GM18511 (cell line): ENCODE measurements at regions not wholly inside any gene's neighbourhood (a gene's known extent, or its start where the extent isn't known, plus 50 kb on each side); places are given as distances from the start of the nearest gene placed in this dataset.

ENCODE experiments used
- ATAC-seq: cut with Tn5 transposase; IDR thresholded peaks from one replicate; pipeline ENCODE4 v1.9.1; 2021; ENCODE audit warnings: mild to moderate bottlenecking, moderate library complexity; ENCODE audit not compliant: unreplicated experiment

DNA sequence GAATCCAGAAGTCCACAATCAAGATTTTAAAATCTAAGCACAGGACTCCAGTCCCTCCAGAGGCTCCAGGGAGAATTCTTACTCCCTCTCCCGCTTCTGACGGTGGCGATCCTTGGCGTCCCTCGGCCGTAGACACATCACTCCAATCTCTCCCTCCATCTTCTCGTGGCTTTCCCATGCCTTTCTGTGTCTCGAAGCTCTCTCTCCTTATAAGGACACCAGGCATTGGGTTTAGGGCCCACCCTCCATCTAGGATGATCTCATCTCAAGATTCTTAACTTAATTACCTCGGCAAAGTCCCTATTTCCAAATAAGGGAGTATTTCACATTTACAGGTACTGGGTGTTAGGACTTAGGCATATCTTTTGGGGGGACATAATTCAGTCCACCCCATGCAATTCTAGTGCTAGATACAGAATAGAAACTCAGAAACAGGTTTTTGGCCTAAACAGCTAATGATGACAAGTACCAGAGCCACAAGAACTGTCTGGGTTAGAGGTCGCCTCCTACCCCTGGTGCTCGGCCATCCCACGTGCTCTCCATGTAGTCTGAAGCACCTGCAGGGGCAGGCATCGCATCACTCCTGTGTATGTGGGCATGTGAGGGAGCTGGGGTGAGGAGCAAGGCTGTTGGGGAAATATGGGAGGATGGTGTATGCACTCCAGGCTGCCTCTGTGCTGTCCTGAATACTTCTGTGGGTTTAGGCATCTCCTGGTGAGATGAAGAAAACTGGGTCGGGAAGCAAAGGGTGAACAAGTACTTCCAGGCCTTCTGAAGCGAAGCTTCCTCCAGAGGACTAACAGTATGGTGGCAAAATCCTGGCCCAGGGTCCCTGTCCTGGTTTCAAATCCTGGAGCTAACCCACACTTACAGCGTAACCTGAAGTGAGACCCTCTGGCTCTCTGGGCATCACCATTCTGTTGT, 298.3 kb upstream of the ZMIZ1 start:
- ATAC-seq, result no peak

- no peak for ATAC-seq
These were observed 297.5 kb upstream of the ZMIZ1 start for GRCh38 chr10:78771260-78771659.

GRCh38 chr10:78771808-78772455, 296.8 kb upstream of the ZMIZ1 start:
- no peak for ATAC-seq

- no peak for ATAC-seq
These were observed 296.3 kb upstream of the ZMIZ1 start for GRCh38 chr10:78772486-78772885.

GRCh38 chr10:78772986-78773530, 295.7 kb upstream of the ZMIZ1 start:
- ATAC-seq, result no peak

- ATAC-seq, result no peak
These were observed 294.2 kb upstream of the ZMIZ1 start for GRCh38 chr10:78774614-78774998.

GRCh38 chr10:78774999-78775711, 293.6 kb upstream of the ZMIZ1 start:
- ATAC-seq, result no peak

GRCh38 chr10:78775891-78776290, 292.9 kb upstream of the ZMIZ1 start:
- no peak for ATAC-seq

DNA sequence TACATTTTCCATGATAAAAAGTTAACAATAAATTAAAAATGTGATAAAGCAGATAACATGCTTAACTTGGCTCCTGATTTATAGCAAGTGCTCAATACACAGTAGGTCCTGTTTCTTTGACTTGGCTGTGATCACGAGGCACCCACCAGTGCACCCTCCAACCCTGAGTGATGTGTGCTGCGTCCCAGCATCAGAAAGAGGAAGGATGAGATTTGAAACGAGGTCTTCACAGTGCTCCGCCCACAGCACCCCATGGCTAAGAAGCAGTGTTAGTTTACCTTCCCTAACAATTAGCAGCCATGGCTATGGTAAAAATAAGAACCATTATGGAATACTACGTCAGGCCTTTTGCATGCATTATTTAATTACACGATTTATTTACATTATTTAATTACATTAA, 292.0 kb upstream of the ZMIZ1 start:
- no peak for ATAC-seq

DNA sequence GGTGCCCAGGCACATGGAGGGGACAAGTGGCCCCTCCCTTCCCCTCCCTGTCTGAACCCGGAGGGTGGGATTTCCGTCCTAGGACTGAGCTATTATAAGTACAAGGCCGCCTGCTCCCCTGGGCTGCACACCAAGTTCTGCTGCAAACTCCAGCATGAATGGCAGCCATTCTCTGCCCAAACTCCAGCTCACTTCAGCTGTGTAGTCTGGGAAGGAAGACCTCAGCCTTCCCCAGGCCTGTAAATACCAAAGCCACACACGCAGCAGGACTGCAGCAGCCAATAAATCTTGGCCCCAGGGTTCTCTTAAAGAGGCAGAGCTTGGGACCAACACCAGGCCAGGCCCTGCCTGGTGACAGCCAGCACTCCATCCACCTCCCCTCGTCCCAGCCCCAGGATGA, 291.3 kb upstream of the ZMIZ1 start:
- ATAC-seq, result no peak

DNA sequence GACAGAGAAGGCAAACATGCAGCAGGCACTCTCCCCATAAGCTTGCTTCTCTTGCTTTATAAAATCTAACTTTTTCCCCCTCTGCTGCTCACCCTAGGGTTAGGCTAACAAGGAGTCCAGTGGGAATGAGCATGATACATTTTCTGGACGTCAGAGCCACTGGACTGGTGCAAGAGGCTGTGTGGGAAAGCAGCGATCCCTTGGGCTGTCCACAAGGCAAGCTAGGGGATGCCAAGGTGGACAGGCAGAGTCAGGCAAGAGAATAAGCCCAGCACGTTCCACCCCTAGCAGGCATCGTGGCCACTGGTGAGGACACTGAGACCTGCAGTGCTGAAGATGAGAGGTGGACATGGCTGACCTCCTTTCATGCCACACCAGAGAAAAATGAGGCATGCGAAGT, 290.9 kb upstream of the ZMIZ1 start:
- ATAC-seq, result no peak

DNA sequence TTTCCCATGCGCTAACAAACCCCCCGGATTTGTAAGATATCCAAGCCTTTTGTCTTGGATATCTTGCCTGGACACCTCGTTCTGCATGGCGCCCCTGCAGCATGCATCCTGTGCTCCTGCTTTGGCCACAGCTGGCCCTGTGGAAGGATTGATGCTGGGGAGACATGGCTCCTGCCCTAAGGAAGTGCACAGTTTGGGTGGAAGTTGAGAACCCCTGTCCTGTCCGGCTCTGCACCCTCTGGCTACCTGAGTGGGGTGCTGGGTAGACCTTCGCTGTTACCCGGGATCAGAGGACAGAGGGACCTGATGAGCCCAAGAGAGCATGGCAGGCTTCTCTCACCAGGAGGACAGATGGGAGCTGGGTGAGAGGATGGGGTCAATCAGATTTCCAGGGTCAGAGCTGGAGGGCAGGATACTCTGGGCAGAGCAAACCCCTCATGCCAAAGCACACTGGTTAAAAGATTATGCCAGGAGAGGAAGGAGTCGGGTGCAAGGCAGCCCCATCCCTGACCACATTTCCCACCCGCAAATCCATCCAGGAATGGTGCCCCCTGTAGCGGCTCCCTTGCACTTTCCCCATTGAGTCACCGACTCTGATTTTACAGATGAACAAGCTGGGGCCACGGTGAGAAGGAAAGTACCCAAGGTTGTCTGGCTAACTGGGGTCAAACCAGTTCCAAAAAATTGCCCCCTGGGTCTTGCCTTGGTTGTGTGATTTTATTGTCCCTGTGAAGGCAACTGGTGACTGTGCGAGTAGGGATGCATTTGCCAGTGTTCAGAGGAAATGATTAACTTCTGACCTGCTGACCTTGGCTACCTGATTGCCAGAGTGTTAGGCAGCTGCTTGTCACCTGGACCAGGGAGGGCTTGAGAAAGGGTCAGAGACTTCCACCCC, 290.1 kb upstream of the ZMIZ1 start:
- ATAC-seq, result no peak

DNA sequence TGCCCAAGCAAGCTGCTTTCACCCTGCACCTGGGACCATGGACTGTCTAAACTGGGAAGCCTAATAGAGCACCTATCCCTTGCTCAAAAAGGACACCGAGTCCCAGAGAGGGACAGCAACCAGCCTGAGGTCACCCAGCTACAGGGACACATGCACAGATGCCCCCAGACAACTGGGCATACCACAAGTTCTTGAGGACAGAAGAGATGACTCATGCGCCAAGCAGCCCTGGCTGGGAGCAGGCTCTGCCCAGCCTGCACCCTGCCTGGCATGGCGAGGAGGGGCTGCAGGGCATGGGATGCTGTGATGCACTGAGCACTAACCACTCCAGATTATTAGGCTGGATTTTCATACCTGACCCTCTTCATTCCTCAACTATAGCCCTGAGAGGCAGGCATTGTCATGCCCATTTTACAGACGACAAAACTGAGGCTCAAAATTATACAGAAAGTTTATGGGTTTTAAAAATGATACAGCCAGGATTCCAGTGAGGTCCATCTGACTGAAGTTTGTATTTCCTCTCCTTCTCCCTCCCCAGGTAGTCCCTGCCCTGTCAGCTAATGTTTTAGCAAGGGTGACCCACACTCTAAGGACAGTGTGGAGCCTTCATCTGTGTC, 289.3 kb upstream of the ZMIZ1 start:
- no peak for ATAC-seq

DNA sequence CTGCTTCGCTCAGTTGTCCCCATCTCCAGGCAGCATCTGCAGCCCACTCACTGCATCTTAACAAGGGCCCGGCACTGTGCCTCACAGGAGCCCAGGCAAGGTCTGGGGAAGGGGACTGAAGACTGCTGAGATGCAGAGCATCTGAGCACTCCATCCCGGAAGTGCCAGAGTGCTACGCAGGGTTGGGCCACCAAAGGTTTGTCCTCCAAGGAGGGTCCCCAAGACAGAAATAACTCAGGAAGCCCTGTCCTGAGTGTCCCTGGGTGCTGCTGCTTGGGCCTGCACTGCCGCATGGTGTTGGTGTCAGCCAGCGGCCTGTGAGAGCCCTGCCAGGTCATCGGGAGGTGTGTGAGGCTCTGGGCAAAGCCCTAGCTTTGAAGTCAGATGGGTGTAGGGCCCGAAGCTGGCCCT, 288.2 kb upstream of the ZMIZ1 start:
- no peak for ATAC-seq

GRCh38 chr10:78781251-78781913, 287.4 kb upstream of the ZMIZ1 start:
- ATAC-seq, result no peak

DNA sequence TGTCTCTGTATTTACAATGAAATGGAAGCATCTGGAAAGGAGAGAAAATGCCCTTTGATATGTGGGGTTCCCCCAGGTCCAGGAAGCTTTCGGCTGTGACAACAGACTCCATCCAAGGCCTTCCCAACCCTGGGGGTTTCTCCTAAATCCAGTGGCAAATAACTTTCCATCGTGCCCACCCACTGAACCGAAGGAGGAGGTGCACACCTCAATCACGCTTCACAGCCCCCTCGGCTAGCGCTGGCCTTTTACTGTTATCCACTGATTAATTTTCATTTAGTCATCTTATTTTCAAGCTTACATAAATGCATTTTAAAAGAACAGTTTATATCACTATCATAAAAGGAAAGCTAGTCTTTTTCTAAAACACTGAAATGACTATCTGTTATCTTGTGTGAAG, 286.8 kb upstream of the ZMIZ1 start:
- no peak for ATAC-seq

DNA sequence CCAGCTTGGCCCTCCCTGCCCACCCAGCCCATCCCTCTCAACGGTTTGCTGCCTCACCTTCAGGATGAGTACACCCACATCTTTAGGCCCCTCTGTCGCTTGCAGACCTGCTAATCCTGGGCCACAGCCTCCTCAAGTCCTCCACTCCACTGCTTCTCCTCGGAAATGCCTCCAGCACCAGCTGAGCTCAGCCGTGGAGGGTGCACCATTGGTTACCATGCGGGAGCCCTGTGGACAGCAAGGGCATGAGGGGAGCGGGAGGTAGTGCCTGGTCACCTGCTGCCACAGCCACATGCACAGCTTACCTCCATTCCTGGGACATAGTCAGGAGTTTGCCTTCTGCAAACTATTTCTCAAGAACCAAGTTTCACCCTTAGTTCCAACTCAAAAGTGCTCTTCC, 286.3 kb upstream of the ZMIZ1 start:
- ATAC-seq, result no peak

DNA sequence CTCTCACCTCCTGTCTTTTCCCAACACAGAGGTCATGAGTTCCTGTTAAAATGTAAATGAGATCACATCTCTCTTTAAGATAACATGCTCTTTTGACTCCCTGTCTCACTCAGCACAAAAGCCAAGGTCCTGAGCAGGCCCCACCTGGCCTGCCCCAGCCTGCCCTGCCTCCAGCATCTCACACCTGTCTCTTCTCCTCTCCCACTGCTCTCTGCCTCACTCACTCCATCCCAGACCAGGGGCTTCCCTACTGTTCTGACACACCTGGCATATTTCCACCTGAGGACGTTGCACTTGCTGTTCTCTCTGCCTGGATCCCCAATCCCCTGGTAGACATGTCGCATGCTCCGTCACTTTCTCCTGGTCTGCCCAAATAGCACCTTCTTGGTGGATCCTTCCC, 285.0 kb upstream of the ZMIZ1 start:
- no peak for ATAC-seq

DNA sequence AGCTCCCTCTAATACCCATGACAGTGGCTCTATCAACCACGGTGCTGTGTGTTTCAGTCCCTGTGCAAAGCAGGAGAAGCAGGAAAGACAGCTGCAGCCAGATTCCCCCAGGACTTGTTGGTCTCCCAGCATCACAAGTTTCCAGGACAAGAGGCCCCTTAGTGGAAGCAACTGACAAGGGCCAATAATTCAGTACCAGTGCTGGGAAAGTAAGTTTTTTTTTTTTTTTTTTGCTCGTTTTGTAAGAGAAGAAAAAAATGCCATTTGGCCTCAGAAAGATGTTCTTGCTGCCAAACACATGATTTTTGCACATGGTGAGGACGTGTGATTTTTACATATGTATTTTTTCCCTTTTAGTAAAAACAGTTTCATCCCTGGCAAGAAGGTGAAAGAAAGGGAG, 284.2 kb upstream of the ZMIZ1 start:
- no peak for ATAC-seq

DNA sequence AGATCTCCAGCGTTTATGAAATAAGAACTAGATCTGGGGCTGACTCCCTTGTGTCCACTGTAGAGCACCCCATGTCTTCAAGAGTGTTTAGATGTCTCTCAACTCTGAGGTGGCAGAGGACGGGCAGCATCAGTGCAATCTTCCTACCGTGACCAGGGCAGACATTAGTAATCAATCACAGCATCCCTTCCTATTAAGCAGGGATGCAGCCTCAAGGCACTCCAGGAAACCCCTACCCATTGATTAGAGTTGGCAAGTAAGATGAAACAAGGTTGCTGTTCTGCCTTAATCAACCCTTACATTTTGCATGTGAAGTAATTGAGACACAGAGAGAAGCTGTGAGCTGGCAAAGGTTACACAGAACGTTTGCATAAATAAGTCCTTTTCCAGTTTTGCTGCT, 283.7 kb upstream of the ZMIZ1 start:
- no peak for ATAC-seq
